NCI-H1105 treated with DMSO at 0.1 percent for 48 hours (cell line): ENCODE measurements at regions not wholly inside any gene's neighbourhood (a gene's known extent, or its start where the extent isn't known, plus 50 kb on each side); places are given as distances from the start of the nearest gene placed in this dataset.

Experiments
- DNase-seq: peaks from one replicate; lab custom pipeline; 2025; lab: John Stamatoyannopoulos, UW

GRCh38 chr3:31461426-31461825 lies 71.3 kb upstream of the STT3B start:
- DNase-seq: no peak

DNA sequence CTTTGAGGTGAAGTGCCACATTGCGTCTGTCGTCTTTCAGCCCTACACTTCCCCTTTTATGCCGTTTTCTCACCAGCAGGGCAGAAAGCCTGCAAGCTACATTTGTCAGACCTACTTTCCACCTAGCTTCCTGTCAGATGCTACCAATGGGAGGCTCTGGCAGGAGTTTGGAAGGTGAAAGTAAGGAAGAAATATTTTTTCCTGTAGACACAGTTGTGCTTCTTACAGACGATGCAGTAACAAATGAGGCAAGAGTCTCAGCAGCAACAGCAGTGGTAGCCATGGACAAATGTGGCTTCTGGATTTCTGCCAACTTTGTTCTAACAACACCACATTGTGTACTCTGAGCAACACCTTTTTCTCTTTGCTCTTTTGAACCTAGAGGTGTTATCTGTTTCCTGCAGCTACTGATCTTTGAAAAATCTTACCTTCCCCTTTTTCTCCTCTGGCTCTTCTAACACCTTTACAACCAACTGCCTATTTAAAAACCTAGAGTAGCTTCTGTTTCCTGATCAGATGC lies 70.6 kb upstream of the STT3B start:
- DNase-seq: no peak

GRCh38 chr3:31465999-31466398 lies 66.7 kb upstream of the STT3B start:
- DNase-seq: no peak

DNA sequence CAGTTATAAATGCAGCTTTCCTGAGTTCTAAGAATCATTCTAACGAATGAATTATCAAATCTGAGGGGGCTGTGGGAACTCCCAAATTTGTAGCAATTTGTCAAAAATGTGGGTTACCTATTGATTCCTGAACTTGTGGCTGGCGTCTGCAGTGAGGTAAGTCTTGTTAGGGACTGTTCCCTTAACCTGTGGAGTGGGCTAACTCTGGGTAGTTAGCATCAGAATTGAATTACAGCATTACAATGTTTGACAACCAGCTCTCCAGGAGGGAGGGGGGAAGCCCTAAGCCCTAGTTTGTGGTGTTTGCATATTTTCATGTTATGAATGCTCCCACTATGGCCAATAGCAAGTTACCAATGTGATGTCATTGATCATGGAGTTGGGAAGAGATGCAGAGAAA lies 65.9 kb upstream of the STT3B start:
- DNase-seq: no peak

DNA sequence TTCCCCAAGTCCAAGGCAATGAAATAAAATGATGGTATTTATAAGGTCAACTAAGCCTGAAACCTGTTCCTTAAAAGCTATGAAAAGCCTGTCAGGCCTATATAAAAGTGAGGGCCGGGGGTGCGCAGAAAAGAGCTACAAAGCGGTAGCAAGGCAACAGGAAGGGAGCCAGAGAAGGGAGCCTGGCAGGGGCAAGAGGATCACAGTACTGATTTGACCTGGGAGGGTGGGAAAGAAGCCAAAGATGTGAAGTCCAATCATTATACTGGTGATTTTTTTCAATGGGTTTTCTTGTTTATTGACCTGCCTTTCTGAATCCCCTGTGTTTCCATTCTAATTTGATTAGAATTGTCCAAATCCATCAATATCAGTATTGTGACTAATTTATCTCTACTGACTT lies 64.3 kb upstream of the STT3B start:
- DNase-seq: no peak

GRCh38 chr3:31469385-31469784 lies 63.3 kb upstream of the STT3B start:
- DNase-seq: no peak

- DNase-seq: no peak
These were observed 60.0 kb upstream of the STT3B start for GRCh38 chr3:31472479-31473390.

DNA sequence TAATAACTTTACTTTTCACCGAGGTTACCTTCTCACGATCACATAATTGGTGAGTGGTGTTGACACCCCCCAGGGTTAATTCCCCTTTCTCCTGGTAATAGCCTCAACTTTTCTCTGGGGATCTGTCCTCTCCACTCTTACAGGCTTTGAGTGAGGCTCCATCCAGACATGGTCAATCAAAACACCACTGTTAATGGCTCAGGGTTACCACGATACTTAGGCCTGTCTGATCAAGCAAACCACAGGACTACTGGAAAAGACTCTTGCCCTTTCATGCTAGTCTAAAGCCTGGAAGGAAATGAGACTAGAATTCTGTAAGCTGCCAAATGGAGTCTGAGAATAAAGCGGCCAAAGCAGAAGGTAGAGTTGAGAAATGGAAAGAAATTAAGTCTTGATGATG lies 56.5 kb upstream of the STT3B start:
- DNase-seq: no peak

- no peak for DNase-seq
These were observed 53.3 kb upstream of the STT3B start for GRCh38 chr3:31479431-31479830.

GRCh38 chr3:31481697-31482096 lies 51.0 kb upstream of the STT3B start:
- DNase-seq: no peak

DNA sequence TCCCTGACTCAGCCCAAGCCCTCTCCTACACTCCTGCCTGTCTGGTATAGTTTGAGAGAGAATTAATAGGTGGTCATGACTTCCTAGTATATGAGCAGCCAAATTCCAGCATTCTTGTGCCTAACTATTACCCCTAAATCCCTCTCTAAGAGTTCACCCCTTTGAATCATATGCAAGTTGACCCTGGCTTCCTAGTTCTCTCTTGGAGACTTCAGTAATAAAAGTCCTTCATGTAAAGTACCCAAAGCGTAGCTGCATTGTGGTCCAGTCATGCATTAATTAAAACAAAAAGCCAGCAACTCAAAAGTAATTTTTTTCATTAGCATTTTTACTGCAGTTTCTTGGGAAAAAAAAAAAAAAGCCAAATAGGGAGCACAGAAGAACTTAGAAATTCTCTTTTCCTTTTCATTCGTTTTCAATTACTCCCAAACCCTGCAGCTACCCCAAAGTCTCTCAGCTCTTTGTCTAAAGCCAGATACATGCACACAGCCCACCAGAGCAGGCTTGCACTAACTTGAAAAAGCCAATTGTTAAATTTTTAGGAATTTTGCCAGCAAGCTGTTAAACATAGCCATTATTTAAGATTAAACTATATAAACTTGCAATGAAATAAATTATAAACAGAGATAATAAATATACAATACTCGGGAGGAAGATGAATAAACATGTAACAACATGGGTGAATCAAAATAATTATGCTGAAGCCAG lies 50.1 kb upstream of the STT3B start:
- DNase-seq: no peak
